Hypothalamus (tissue), 51 donors: ENCODE measurements at regions not wholly inside any gene's neighbourhood (a gene's known extent, or its start where the extent isn't known, plus 50 kb on each side); places are given as distances from the start of the nearest gene placed in this dataset.
"Not testable (repeated sequence)": the region's sequence is repeated elsewhere in the genome, so short reads cannot be mapped to it uniquely, and the experiment has no call there.

Experiments used
- DNase-seq, 51 donors: peaks; one replicate each; lab custom pipeline; 2025; lab: John Stamatoyannopoulos, UW

GRCh38 chr4:126385954-126386353, 1071.2 kb downstream of the FAT4 start:
- no peak for DNase-seq

DNA sequence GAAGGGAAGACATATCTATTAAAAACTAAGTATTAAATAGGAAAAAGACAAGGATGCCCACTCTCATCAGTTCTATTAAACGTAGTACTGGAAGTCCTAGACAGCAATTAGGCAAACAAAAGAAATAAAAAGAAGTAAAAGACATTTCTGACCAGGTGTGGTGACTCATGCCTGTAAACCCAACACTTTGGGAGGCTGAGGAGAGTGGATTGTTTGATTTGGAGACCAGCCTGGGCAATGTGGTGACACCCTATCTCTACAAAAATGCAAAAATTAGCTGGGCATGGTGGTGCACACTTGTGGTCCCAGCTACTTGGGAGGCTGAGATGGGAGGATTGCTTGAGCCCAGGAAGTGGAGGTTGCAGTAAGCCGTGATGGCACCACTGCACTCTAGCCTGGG, 1071.8 kb downstream of the FAT4 start:
- no peak for DNase-seq

DNA sequence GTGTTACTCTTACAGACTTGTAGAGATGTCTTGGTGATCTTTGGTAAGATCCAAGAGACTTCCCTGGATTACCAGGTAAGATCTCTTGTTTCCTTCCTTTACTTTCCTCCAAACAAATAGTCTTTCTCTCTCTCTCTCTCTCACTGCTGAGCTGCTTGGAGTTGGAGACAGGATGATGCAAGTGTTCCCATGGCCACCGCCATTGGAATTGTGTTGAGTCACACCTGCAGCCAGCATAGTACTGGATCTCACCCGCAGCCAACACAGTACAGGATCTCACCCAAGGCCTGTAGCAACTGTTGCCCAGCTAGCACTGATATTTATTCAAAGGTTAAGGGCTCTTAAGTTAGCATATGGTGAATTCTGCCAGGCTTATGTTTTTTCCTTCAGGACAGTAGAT, 1080.9 kb downstream of the FAT4 start:
- no peak for DNase-seq

GRCh38 chr4:126396121-126396520, 1081.4 kb downstream of the FAT4 start:
- no peak for DNase-seq

DNA sequence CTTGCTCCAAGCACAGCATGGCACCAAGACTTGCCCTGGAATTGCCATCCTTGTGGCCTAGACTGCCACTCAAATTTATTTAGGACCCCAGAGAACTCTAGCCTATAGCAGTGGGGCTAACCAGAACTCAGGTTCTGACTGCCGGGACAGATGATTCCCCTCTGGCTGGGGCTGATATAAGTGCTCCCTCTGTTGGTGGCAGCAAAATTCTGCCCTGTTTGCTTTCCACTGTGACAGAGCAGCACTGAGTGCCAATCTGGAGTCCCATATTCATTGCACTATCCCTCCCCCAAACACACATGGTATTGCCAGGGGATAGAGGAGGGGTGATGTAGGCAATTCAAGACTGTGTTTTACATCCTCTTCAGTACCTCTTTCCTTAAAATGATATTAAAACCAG, 1081.9 kb downstream of the FAT4 start:
- no peak for DNase-seq

- DNase-seq, result no peak
Measured at GRCh38 chr4:126404549-126404948, 1089.8 kb downstream of the FAT4 start.

DNA sequence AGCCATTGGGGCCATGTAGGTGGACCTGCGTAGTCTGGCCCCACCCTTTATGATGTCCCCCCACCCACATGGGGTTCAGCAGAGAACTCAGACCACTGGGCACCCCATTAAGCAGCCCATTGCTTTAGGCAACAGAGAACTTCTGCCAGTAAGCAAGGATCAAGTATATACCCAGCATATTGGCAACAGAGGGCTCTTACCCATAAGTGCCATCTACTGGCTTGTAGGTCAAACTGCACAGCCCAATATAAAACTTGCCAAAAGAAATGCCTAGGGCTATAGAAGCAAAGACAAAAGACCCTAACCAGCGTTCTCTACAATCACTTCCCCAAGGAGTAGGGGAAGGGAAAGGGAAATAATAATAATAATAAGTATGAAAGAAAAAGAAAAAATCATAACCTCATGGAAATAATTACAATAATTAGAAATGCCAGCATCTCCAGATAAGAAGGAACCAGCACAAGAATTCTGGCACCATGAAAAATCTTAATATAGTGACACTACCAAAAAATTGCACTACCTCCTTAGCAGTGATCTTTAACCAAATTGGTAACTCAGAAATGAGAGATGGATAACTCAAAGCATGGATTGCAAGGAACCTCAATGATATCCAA, 1090.7 kb downstream of the FAT4 start:
- no peak for DNase-seq

- DNase-seq, result no peak
Measured at GRCh38 chr4:126409746-126410145, 1095.0 kb downstream of the FAT4 start.

DNA sequence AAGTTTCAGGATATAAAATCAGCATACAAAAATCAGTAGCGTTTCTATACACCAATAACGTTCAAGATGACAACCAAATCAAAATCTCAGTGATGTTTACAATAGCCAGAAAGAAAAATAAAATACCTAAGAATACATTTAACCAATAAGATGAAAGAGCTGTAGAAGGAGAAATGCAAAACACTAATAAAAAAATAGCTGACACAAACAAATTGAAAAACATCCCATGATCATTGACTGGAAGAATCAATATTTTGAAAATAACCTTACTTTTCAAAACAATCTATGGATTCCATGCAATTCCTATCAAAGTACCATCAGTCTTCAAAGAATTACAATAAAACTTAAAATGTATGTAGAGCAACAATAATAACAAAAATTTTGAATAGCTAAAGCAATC, 1096.3 kb downstream of the FAT4 start:
- DNase-seq, result no peak

- not testable (repeated sequence) for DNase-seq
Measured at GRCh38 chr4:126412310-126412709, 1097.6 kb downstream of the FAT4 start.

- DNase-seq, result no peak
Measured at GRCh38 chr4:126414741-126415140, 1100.0 kb downstream of the FAT4 start.

DNA sequence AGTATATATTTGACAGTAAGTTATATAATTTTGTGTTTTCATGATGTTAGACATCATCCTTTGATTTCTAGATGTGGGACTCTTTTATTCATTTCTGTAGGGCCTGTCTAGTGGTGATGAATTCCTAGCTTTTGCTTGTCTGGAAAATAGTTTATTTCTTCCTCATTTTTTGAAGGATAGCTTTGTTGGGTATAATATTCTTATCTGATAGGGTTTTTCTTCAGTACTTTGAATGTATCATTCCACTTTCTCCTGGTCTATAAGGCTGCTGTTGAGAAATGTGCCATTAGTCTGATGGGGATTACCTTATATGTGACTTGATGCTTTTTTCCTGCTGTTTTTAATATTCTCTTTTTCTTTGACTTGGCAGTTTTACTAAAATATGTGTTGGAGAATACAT, 1104.5 kb downstream of the FAT4 start:
- DNase-seq, result no peak

DNA sequence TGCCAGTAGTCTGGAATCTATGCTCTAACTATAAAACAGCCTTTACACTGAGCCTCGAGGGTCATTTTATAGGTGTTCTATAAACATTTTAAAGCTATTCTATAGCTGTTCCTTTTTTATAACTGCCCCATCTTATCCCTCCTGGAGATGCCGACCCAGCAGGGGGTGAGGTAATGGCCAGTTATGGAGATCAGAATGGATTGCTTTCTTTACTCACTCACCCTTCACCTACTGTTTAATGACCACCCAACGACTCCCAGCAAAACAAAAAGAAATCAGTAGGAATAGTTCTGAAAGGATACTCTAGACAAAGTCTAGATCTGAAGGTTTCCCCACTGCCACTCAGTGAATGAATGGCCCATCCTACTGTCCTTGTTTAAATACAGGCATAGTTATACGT, 1113.1 kb downstream of the FAT4 start:
- DNase-seq, result no peak

- no peak for DNase-seq
Measured at GRCh38 chr4:126431049-126431448, 1116.3 kb downstream of the FAT4 start.

GRCh38 chr4:126435491-126435890, 1120.7 kb downstream of the FAT4 start:
- DNase-seq, result no peak

- DNase-seq, result no peak
Measured at GRCh38 chr4:126440297-126440696, 1125.5 kb downstream of the FAT4 start.

GRCh38 chr4:126441173-126442035, 1126.6 kb downstream of the FAT4 start:
- no peak for DNase-seq

- no peak for DNase-seq
Measured at GRCh38 chr4:126445596-126445995, 1130.8 kb downstream of the FAT4 start.

GRCh38 chr4:126446917-126447316, 1132.2 kb downstream of the FAT4 start:
- DNase-seq, result no peak

DNA sequence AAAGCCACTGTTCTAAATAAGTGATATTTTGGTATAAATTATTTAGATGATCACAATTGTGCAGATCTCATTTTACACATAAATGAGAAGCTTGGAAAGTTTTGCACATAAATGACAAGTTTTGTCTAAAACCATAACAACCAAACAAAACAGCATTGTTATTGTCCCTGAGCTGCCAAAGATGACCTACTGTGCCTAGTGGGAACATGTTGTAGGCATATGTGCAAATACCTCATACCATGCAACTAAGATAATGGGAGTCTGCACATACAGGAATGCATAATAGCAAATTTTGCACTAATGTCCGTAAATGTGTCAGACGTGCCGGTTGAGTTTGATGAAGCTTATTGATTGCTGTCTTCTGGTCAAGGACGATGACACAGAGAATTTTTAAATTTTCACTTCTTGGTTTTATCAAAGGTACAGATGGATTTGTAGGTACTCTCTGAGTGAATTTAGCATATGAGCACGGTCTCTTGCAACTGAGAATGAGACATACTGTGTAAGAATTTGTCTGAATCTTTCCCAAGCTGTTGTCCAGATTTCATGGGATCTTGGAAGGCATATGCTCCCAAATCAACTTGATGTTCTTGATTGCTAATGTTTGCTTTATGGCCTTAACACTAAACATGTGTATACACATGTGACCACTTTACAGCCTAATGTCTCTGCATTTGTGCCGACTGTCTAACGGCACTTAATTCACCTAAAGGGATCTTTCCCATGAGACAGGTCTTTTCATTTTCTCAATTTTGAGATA, 1133.5 kb downstream of the FAT4 start:
- no peak for DNase-seq

DNA sequence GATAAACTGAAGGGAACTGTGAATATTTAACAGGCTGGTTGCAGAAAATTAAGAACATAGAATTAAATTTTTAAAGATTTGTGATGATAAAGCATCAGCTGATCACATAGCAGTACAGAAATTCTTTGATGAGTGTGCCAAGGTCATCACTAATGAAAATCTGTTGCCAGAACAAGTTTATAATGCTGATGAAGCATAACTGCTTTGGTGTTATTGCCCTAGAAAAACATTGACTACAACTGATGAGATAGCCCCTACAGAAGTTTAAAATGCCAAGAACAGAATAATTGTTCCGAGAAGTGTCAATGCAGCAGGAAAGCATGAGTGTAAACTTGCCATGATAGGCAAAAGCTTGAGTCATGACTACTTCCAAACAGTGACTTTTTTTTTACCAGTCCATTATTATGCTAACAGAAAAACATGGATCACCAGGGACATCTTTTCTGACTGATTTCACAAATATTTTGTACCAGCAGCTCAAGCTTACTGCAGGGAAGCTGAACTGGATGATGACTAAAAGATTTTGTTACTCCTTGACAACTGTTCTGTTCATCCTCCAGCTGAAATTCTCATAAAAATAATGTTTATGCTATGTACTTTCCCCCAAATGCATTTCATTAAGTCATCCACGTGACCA, 1136.6 kb downstream of the FAT4 start:
- no peak for DNase-seq
